ENCODE measurements at regions not wholly inside any gene's neighbourhood (a gene's known extent, or its start where the extent isn't known, plus 50 kb on each side); places are given as distances from the start of the nearest gene placed in this dataset.

DNA sequence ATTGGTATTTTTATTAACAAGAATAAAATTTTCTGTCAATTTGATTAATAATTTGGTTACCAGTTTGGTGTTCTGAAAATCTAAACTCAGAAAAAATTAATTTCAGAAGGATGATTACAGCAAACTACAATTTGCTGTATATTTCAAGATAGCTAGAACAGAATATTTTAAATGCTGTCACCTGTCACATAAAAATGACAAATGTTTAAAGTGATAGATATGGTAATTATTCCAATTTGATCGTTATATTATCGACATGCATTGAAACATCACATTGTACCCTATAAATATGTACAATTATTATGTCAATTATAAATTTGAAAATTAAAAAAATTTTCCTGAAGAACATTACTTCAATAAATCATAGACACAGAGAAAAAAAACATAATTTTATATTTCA is 56.9 kb upstream of the SLITRK5 start (continued):
- TF ChIP-seq, protein P1, sequence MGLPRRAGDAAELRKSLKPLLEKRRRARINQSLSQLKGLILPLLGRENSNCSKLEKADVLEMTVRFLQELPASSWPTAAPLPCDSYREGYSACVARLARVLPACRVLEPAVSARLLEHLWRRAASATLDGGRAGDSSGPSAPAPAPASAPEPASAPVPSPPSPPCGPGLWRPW (IDR thresholded peaks at IDR 0.05), result no peak
- TF ChIP-seq HOXB13 (CRISPR knock-in tag; IDR thresholded peaks at IDR 0.05; ENCODE audit: low read depth) (no peak), CBX8 (IDR thresholded peaks at IDR 0.05) (no peak)

Small RNA genes in the stretch of these regions (small RNA-seq; reads per million reads assigned to genes)
- gene UBBP5, result 0 reads per million in 6 experiments
